HepG2 (cell line): ENCODE measurements at regions not wholly inside any gene's neighbourhood (a gene's known extent, or its start where the extent isn't known, plus 50 kb on each side); places are given as distances from the start of the nearest gene placed in this dataset.

Source experiments
- ATAC-seq: fragments of 200-7000 bp; cut with Tn5 transposase; 3 replicates; pipeline ENCODE4 v1.9.1; 2020; ENCODE audit warnings: mild to moderate bottlenecking, moderate library complexity
- BruUV-seq: library from RNA; stranded (reverse); fragments of 400-500 nt; replicated peaks from 2 replicates; lab custom pipeline; 2021; lab: Mats Ljungman, UMichigan
- CTCF ChIA-PET: fragments of 300-600 bp; formaldehyde crosslinking; extraction: SDS; loops from one replicate; lab custom pipeline; 2021; ENCODE audit warnings: low total read pairs, inconsistent platforms, low intra/inter-chr PET ratio; lab: Yijun Ruan, JAX
- POLR2A ChIA-PET: fragments of 350-600 bp; sonication (Branson Sonifier 250); formaldehyde crosslinking; loops from one replicate; lab custom pipeline; 2020; ENCODE audit warnings: antibody characterized with exemption, inconsistent platforms; lab: Yijun Ruan, JAX
- DNase-seq: peaks from one replicate; pipeline ENCODE4 v3.0.0-alpha.2; 2015; ENCODE audit warnings: low spot score
- FAIRE-seq: peaks from 3 replicates; lab custom pipeline; 2011; peaks lifted over from hg19 to GRCh38; lab: Jason Lieb, UNC
- H2AFZ ChIP-seq: one replicate; pipeline ENCODE4 v1.6.1; 2011; ENCODE audit warnings: low read length, inconsistent platforms
- H3K27ac ChIP-seq: fragments of 300-600 bp; 3 replicates; pipeline ENCODE4 v1.8.0; 2011; ENCODE audit warnings: mixed run types, mild to moderate bottlenecking, mixed read lengths, low read length, inconsistent platforms; ENCODE audit not compliant: insufficient read depth; ENCODE audit errors: extremely low read length
- H3K27me3 ChIP-seq, 2 experiments: fragments of 200-600 bp in 1 of 2; 2 replicates in 1 of 2; 3 replicates in 1 of 2; pipeline versions ENCODE4 v1.6.0 to v1.8.0; 2011; ENCODE audit warnings: low read length in 2 of 2, mild to moderate bottlenecking in 2 of 2, moderate library complexity in 2 of 2, inconsistent platforms in 1 of 2; ENCODE audit not compliant: insufficient read depth in 2 of 2, control insufficient read depth in 1 of 2
- H3K36me3 ChIP-seq, 2 experiments: fragments of 200-600 bp in 1 of 2; replicated peaks in 1 of 2; 2 replicates in 1 of 2; 3 replicates in 1 of 2; pipeline versions ENCODE4 v1.5.1 to v1.8.0; 2011; ENCODE audit warnings: low read length in 2 of 2, inconsistent platforms in 1 of 2; ENCODE audit not compliant: insufficient read depth in 2 of 2, control insufficient read depth in 1 of 2
- H3K4me1 ChIP-seq: 2 replicates; pipeline ENCODE4 v1.5.1; 2012; ENCODE audit warnings: low read length, inconsistent platforms; ENCODE audit not compliant: insufficient read depth
- H3K4me2 ChIP-seq: 2 replicates; pipeline ENCODE4 v1.6.0; 2011; ENCODE audit warnings: low read depth, low read length, inconsistent platforms
- H3K4me3 ChIP-seq, 3 experiments: fragments of 200-600 bp in 1 of 3; sonication (generic), shearing (Covaris generic) in 1 of 3; replicated peaks in 1 of 3; 2 replicates each; pipeline ENCODE4 v1.5.1; 2011 to 2016; ENCODE audit warnings: low read length in 3 of 3, inconsistent platforms in 2 of 3, low read depth in 2 of 3, mild to moderate bottlenecking in 2 of 3, control low read depth in 1 of 3, mixed read lengths in 1 of 3; ENCODE audit not compliant: insufficient read depth in 1 of 3
- H3K79me2 ChIP-seq: one replicate; pipeline ENCODE4 v1.6.1; 2011; ENCODE audit warnings: low read length, inconsistent platforms; ENCODE audit not compliant: insufficient read depth
- H3K9ac ChIP-seq: 2 replicates; pipeline ENCODE4 v1.6.0; 2011; ENCODE audit warnings: mild to moderate bottlenecking, low read depth, low read length, inconsistent platforms; ENCODE audit not compliant: insufficient read depth
- H3K9me3 ChIP-seq: 2 replicates; pipeline ENCODE4 v1.5.1; 2012; ENCODE audit warnings: mild to moderate bottlenecking, low read length
- H4K20me1 ChIP-seq: 2 replicates; pipeline ENCODE4 v1.6.0; 2011; ENCODE audit warnings: inconsistent platforms, mild to moderate bottlenecking, low read length, moderate library complexity; ENCODE audit not compliant: insufficient read depth
- AKNA ChIP-seq: sonication (generic); formaldehyde crosslinking; IDR thresholded peaks from 2 replicates; pipeline ENCODE4 v1.4.0; 2020; ENCODE audit warnings: missing genetic modification reagents, borderline replicate concordance
- EZH2 ChIP-seq: conservative IDR thresholded peaks from 2 replicates; pipeline ENCODE4 v1.6.1; 2012; ENCODE audit warnings: mild to moderate bottlenecking, low read depth, low read length, moderate library complexity
- TERF1 ChIP-seq: sonication (generic); formaldehyde crosslinking; IDR thresholded peaks from 2 replicates; pipeline ENCODE4 v1.8.0; 2022; ENCODE audit warnings: mild to moderate bottlenecking, missing genetic modification reagents, moderate library complexity
- ZNF276 ChIP-seq: sonication (generic); formaldehyde crosslinking; IDR thresholded peaks from 2 replicates; pipeline ENCODE4 v1.4.0; 2020; ENCODE audit warnings: mild to moderate bottlenecking, low read depth, missing genetic modification reagents
- ZNF430 ChIP-seq: sonication (generic); formaldehyde crosslinking; IDR thresholded peaks from 2 replicates; pipeline ENCODE4 v1.9.0; 2021; ENCODE audit warnings: mild to moderate bottlenecking, missing genetic modification reagents
- WGBS: methylation state at CpG from one replicate; pipeline ENCODE4 v1.1.6; 2017; ENCODE audit warnings: low lambda C conversion rate; 5-methylcytosine and 5-hydroxymethylcytosine counted together
- in situ Hi-C: cut with HindIII; loops from 2 replicates; pipeline ENCODE4 v1.10.0; 2017; ENCODE audit warnings: low pct_unique_long_range_greater_than_20kb; ENCODE audit not compliant: extremely low pct_ligation_motif_present
- intact Hi-C: fragments of 100-400 bp; cut with micrococcal nuclease; formaldehyde crosslinking; loops from one replicate; pipeline ENCODE4 v1.10.0; 2022; ENCODE audit not compliant: unreplicated experiment

DNA sequence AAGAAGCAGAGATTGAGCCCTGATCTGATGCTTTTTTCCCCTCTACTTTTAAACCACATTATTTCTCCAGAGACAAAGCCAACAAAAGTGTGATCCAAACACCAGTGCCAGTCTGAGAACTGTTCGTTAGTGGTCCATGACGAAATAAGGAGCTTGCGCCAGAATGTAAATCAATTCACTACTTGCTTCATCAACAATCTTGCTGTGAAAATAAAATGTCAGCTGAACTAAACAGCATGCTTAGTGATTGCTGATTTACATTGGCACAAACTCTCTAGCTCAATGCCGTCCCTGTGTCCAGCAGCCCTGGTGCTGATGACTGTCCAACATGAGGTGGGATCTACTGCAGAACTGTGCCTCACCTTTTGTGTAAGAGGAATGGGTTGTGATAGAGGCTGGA is 71.3 kb downstream of the SOX3 start (continued):
- TF ChIP-seq TERF1 (no peak), EZH2 (no peak), AKNA (CRISPR knock-in tag) (no peak)

DNA sequence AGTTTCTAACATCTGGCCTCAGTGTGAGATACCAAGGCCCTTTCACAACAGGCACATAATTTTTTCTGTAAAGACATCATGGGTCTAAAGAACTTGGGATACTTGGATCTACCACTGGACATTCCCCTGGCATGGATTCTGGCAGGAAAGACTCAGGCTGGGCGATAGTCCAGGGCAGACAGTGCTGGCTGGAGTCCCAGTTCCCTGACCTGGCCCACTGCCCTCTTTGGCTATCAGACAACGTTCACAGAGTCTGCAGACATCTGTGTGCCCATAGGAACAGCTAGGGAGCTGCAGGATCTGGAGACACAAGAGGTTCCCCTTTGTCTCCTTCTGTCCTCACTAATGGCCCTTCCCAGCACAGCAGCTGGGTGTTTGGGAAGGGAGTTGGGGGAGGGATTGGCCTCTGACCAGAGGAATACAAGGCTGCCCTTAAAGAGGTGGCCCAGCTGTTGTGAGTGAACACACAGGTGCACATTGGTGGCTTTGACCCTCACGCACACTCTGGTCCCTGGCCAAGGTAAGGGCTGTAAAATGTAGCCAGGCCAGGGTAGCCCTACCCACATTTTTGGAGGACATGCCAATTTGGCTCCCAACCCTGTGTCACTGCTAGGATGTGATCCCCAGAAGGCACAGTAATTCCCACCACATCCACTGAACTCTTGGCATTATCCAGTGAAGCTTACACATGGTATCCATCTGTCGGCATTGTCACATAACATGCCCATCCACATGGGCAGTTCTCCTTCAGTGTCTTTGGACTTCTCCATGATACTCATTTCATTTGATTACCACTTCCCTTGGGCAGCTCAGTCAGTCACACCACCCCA is 72.3 kb downstream of the SOX3 start:
- intact Hi-C loops (no loop called here), in situ Hi-C loops (no loop called here)
- ATAC-seq, result no peak
- Histone ChIP-seq H3K27me3 (no peaks in the 10 kb centered on the region), H3K27ac (no peak overlapping the region), H3K4me3 (no peak overlapping the region), H2AFZ (no peak overlapping the region), H3K36me3 (no peaks in the 10 kb centered on the region), H3K9ac (no peak overlapping the region), H3K4me2 (no peak overlapping the region), H3K4me1 (no peaks in the 10 kb centered on the region), H3K79me2 (no peaks in the 10 kb centered on the region), H4K20me1 (no peaks in the 10 kb centered on the region), H3K9me3 (no peaks in the 10 kb centered on the region)
- WGBS, result 80% methylated on average over 1 of the region's 4 CpGs
- no TSS peak for BruUV-seq
- ChIA-PET POLR2A (no interaction called here), CTCF (no interaction called here)
- FAIRE-seq, result no peak
- no peak for DNase-seq
- TF ChIP-seq ZNF276 (no peak), ZNF430 (CRISPR knock-in tag) (no peak)
